ENCODE measurements at regions not wholly inside any gene's neighbourhood (a gene's known extent, or its start where the extent isn't known, plus 50 kb on each side); places are given as distances from the start of the nearest gene placed in this dataset.
A peak's percentile ranks its signal among the peaks of the same experiment; 100 is the strongest.
"Not testable (repeated sequence)": the region's sequence is repeated elsewhere in the genome, so short reads cannot be mapped to it uniquely, and the experiment has no call there.

DNA sequence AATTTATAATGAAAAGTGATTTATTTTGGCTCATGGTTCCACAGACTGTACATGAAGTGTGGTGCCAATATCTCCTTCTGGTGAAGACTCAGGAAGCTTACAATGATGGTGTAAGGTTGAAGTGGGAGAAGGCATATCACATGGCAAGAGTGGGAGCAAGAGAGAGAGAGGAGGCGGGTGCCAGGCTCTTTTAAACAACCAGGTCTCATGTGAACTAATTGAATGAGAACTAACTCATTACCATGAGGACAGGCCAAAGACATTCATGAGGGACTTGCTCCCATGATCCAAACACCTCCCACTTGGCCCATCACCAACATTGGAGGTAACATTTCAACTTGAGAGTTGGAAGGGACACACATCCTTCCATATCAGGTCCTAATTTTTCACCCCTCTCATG is 155.2 kb downstream of the SLC38A4 start:
- no peak for DNase-seq

DNA sequence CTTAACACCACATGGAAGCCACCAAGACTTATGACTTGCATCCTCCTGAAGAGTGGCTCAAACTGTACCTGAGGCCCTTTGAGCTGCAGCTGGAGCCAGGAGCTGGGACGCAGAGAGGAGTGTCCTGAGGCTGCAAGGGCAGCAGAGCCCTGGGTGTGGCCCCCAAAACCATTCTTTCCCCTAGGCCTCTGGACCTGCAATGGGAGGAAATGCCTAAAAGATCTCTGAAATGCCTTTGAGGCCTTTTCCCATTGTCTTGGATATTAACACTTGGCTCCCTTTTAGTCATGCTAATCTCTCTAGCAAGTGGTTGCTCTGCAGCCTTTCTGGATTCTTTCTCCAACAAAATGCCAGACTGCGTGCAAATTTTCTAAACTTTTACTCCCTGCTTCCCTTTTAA is 156.1 kb downstream of the SLC38A4 start:
- no peak for DNase-seq

DNA sequence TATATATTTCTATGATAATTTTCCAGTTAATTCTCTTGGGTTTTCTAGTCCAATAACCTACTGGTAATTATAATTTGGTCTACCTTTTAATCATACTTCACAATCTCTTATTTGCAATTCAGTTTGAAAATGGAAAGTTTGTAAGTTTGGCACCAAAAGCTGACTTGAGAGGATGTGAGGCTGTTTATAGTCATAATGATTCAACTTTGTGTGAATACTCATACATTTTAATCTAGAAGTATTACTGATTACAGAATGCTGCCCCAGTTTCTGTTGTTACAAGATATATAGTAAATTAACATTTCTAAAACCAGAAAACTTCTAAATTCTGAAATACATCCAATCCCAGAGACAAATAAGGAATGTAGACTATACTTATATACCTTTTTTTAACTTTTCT is 158.2 kb downstream of the SLC38A4 start:
- no peak for DNase-seq

DNA sequence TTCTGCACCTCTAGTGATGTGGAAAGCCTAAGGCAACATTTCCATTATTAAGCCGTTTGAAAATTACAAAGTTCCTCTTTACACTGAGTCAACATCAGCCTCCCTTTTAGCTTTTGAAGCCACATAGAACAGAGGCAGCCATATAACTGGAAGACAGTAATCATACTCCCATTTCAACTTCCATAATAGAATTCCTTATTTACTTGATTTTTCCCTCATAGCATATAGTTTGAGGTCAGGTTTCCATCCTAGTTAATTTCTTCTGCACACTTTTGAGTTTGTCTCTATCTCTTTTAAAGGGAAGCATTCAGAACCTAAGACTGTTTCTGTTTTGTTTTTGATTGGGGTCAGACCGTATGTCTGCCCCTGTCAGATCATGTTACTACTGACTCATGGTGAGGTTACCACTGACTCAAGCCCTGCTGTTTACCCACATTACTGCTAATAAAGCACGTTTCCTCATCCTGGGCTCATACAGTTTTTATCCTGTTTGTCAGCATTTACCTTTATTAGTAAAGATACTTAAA is 161.0 kb downstream of the SLC38A4 start:
- DNase-seq = no peak

DNA sequence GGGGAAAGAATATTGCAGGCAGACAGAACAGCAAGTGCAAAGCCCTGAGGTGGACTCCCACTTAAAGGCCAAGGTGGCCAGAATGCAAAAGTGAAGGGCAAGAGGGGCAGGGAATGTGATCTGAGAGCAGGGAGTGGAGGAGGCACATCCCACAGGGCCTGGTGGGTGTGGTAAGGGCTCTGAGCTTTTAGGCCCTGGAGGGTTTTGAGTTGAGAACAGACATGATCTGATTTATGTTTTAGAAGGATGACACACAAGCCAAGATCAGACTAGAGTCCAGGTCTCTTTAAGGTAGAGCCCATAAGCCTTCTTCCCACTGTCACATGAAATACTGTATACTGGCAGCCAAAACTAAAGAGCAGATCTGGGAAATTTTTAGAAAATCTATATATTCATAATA is 162.5 kb downstream of the SLC38A4 start:
- no peak for DNase-seq

DNA sequence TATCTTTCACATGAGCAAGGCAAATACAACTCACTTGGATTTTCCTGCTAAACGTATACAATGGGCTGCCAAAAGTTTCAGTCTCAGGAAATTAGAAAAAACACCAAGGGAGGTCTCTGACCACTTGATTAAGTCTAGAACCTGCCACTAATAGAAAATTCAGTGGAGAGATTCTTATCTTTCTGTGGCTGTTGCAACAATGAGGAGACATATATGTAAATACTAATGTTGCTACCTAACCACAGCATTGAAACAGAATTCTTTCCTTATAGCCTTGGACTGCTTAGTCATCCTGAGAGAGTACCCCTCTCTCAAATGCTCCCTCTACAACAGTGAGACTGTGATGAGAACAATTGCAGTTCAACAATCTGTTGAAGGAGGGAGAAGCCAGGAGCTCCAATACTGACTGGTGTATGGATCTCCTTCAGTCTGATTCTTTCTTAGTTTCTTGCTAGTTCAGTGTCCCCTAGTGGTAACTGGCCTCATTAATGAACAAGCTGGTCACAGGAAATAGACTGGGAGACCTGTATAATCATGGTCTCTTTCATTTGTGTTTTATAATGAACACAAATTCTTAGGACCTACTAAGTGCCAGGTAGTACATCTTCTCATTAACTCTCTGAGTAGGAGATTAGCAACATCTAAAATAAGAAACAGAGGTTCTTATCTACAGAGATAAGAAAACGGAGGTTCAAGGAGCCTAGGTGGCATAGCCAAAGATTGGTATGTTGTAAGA is 164.5 kb downstream of the SLC38A4 start:
- peak in 5 of 58 donors; percentile 1 to 58 (median 4) for DNase-seq

DNA sequence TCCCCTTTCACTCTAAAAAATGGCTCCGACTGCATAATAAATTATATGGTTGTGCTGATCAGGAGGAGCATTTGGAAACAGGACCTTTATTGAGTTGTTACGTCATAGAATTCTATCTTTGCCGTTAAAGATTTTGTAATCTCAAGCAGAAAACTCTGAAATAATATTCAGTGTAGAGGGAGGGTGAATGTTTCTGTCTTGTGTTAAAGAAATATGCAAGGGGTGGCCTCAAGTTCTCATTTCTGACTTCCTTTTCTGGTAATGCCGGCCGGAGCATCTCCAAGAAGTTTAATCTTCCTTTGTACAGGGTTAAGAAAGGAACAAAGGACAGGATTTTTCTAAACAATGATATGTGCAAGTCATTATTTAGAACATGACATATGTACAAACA is 165.1 kb downstream of the SLC38A4 start:
- DNase-seq = no peak

DNA sequence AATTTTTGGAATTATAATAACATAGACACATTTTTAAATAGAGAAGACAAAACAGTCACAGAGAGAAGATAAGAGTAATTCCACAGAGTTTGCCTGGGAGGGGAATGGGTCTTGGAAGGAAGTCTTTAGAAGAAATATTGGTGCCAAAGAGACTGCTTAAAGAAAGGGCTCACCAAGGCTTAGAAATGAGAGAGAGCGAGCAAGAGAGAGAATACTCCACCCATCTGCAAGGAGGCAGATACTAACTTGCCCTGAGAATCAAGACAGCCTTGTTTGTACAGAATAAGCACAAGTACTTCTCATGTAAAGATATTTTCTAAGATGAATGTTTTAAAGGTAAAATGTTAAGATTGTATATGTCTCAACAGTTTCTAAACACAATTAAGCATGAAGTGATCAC is 165.5 kb downstream of the SLC38A4 start:
- DNase-seq = no peak

DNA sequence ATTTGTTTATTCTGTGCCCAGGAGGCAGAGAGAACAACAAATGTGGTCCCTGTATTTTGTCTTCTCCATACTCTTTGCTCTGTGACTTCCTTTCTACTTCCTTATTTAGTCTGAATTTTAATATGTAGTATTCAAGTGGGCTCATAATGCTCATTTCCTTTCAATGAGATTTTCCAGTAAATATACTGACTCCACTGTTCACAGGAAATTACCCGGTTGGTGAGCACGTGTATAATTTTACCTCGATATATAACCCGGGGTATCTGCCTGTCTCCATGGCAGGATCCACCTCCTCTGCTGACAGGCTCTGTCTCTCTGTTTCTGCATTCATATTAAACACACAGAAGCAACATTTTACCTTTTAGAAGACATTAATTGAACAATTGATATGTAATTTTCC is 166.0 kb downstream of the SLC38A4 start:
- no peak for DNase-seq

DNA sequence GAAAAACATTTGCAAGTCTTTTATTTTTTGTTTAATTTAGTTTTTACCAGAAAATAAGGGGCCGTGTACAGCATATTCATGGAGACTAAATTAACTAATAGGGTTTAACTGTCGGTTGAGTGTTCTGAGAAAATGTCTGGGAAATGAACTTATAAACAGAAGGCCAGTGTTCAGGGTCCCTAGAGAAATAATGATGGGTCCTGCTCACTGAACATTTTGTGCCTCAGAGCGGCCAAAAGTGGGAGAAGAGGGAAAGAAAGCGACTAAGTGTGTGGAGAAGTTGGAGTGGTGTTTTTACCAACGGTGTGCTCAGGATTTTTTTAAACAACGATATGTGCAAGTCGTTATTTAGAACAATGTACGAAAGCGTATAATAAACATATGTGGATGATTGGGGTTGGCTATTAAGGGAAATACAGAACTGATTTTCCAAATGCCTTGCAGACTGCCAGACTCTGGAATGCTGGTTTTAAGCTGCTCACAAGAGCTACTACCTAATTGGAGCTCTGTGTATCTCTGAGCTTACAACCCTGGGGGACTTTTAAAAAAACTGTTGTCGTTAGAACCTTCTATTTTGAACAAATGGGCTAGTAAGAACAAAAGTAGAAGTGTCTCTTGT is 166.7 kb downstream of the SLC38A4 start:
- peak in 1 of 58 donors; percentile 12 for DNase-seq

DNA sequence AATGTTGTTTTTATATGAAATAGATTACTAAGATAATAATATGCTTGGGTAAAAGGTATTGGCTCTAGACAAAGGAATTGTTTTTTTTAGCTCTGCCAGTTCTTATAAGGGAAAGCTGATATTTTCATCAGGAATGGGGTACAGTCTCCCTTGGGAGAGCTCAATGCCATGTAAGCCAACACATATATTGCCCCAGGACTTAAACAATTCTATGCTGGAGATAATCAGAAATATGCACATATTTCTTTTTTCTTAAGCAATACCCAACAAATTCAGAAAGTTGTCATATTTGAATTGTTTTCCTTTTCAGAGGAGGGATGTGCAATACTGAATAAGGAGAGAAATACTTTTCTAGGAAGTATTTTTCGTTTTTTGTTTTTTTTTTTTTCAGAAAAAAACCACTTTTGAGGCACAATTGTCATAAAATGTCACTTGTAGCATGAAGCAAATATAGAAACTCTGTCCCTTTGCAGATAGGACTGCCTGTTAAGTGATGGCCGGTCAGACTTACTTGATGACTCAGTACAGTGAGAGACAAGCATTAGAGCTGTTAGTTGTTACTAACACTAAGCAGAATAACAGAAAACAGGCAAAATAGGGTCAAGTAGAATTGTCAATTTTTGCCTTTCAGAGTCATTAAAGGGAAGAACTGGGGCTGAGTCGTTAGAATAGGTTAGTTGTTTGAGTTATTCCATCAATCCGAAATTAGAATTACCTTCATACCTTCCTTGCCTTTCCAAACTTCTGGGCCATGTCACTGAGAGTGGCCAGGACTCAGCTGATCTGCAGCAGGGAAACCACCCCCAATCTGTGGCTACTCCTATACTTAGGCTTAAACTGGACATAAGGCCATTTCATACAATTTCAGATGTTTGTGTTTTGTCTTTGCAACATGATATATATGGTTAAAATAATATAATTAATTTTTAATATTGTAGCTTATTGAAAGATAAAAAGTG is 168.1 kb downstream of the SLC38A4 start:
- DNase-seq = no peak

DNA sequence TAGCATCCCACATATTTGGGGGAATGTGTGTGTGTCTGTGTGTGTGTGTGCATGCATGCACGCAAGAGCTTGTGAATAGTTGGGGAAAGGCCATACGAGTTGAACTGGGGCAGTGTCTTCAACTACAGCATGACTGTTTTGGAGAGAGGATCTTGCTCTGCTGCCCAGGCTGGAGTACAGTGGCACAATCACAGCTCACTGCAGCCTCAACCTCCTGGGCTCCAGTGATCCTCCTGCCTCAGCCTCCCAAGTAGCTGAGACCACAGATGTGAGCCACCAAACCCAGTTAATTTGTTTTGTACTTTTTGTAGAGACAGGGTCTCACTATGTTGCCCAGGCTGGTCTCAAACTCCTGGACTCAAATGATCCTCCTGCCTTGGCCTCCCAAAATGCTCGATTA is 169.8 kb downstream of the SLC38A4 start:
- not testable (repeated sequence) for DNase-seq

DNA sequence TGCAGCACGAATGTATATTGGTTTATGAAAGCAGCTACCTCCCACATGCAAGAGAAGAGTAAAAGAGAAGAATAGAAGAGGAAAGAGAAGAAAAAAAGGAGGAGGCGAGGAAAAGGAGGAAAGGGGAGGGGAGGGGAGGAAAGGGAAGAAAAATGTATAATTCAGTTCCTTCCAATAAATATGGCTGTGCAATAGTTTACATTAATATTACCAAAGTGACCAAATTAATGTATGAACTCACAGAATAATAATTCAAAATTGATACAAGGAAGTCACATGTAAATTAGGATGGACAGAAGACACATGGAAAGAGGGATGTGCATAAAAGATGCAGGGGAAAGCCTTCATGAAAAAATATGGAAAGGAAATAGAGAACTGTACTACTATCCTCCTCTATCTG is 172.5 kb downstream of the SLC38A4 start:
- no peak for DNase-seq

DNA sequence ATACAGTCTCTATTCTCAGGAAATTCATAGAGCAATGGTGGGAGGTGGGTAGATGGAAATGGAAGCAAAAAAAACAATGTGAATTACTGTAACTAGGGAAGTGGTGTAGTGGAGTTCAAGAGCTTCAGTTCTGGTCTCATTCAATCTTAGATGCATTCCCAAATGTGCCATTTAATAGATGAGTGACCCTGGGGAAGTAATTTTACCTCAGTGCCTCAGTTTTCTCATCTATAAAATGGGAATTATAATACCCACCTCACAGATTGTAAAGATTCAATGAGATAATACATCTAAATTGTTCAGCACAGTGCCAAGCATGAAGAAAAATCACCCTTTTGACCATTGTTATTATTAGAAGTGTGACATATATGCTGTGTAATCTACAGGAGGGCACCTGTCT is 173.1 kb downstream of the SLC38A4 start:
- no peak for DNase-seq

DNA sequence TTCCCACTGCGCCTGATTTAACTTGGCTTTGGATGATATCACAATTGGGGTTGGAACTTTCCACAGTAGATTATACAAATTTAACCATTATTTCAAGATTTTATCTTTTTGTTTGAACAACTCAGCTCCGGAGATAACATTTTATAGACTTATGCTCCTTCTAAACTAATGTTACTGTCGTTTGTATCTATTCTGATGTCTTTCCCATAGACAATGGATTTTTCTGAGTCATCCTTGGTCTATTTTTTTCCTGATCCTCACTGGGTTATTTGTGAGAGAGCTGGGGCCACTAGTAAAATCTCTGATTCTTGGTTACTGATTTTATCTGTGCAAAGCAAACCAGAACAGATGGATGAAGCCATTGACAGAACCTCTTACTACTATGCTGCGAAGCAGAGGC is 175.1 kb downstream of the SLC38A4 start:
- DNase-seq = no peak

DNA sequence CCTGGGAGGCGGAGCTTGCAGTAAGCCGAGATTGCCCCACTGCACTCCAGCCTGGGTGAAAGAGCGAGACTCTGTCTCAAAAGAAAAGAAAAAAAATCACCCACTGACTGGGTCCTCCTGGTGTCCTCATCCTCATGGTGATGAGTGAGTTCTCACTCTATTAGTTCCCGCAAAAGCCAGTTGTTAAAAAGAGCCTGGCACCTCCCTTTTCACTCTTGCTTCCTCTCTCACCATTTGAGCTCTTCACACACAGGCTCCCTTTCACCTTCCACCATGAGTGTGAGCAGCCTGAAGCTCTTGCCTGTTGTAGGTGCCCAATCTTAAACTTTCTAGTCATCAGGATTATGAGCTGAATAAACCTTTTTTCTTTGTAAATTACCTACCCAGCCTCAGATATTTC is 176.4 kb downstream of the SLC38A4 start:
- no peak for DNase-seq

DNA sequence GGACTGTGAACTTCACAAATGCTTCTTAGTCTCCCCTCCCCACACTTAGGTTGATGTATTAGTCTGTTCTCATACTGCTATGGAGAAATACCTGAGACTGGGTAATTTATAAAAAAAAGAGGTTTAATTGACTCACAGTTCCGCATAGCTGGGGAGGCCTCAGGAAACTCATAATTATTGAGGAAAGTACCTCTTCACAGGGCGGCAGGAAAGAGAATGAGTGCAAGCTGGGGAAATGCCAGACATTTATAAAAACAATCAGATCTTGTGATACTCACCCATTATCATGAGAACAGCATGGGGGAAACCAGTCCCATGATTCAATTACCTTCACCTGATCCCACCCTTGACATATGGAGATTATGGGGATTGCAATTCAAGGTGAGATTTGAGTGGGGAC is 178.8 kb downstream of the SLC38A4 start:
- no peak for DNase-seq

DNA sequence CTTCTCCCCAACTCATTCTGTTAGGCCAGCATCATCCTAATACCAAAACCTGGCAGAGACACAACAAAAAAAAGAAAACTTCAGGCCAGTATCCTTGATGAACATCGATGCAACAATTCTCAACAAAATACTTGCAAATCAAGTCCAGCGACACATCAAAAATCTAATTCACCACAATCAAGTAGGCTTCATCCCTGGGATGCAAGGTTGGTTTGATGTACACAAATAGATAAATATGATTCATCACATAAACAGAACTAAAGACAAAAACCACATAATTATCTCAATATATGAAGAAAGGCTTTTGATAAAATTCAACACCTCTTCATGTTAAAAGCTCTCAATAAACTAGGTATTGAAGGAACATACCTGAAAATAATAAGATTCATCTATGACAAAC is 184.1 kb downstream of the SLC38A4 start:
- not testable (repeated sequence) for DNase-seq

DNA sequence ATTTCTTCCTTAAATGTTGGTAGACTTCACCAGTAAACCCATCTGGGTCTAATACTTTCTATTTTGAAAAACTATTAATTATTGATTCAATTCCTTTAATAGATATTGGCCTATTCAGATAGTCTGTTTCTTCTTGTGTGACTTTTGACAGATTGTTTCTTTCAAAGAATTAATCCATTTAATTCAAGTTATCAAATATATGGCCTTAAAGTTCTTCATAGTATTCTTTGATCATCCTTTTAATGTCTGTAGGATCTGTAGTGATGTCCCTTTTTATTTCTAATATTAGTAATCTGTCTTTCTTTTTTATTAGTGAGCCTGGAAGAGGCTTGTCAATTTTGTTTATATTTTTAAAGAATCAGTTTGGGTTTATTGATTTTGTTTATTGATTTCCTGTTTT is 190.0 kb downstream of the SLC38A4 start:
- no peak for DNase-seq

DNA sequence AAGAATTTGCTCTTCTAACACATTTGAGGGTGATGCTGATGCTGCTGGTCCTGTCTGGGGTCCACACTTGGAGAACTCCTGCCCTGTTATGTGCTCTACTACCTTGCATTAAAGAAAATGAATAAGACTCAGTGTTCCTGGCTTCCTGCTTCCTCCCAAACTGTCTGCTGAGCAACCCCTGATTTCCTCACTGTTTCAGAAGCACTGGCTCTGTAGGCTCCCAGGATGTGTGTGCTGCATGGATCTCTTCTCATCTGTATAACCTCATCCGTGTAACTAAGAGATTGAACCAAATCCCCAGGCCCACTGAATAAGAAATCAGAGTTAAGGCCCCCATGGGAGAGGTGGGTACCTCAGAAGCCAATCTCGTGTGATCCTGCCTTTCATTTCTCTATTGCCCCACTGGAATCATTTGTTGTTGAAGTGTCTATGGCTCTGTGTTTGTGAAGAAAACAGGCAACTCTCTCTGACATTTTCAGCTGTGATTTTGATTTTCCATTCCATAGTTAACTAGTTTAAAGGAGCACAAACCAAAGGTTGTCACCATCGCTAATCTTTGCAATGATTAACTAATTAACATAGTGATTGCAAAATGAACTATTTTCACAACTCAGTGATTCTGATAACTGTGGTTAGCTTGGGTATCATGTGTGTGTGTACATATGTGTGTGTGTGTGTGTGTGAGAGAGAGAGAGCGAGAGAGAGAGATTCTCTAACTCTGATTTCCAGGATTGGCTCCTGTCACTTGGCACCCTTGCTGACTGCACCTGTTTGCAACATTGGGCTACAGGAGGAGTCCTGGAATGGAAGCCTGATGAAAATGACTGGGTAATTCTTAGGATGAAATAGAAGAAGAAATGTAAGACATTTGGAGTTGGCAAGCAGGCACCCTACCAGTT is 196.2 kb downstream of the SLC38A4 start:
- no peak for DNase-seq

DNA sequence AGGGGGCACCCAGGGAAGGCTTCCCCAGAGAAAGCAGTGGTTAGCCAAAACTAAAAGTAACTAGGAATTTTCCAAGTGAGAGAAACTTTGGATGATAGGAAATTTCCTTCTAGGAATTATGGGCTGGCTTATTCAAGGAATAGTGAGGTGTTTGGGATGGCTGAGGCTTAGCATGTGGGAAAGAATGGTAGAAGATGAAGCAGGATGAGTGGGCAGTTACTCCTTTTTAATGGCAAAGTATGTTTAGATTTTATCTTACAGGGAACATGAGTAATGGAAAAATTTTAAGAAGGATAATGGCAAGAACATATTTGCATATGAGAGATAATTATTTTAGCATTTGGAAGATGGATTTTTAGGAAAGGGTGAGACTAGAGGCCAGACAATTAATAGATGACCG is 197.6 kb downstream of the SLC38A4 start:
- DNase-seq = no peak

Data from anterior cingulate cortex (tissue), 58 donors.